ENCODE measurements at regions not wholly inside any gene's neighbourhood (a gene's known extent, or its start where the extent isn't known, plus 50 kb on each side); places are given as distances from the start of the nearest gene placed in this dataset.

- WGBS, 2 experiments (ENCODE audit: extremely low coverage in 2 of 2, insufficient read length in 1 of 2): 90% methylated on average over 9 of the region's 31 CpGs; no CpG with 5 or more reads in 1 of the 2 experiments
- CTCF ChIA-PET: no interaction called here
- Histone ChIP-seq H3K14ac (replicated peaks; ENCODE audit: low read depth, low read length) (no peak overlapping the region), H2AK5ac (ENCODE audit: low read depth, low read length) (no peak overlapping the region), H2BK15ac (ENCODE audit: low read depth, low read length) (no peak overlapping the region), H4K5ac (ENCODE audit: low read depth, low read length) (no peak overlapping the region), H3K4ac (ENCODE audit: low read depth, low read length) (no peak overlapping the region), H2BK20ac (ENCODE audit: low read depth, low read length) (no peak overlapping the region), H2AK9ac (replicated peaks; ENCODE audit: low read depth, low read length, poor library complexity) (no peak overlapping the region), H4K20me1 (ENCODE audit: insufficient read depth, low read length) (no peaks in the 10 kb centered on the region), H2AFZ (replicated peaks; ENCODE audit: low read length, poor library complexity) (no peak overlapping the region), H3K4me2 (ENCODE audit: low read depth, low read length) (no peak overlapping the region), H3K9me1 (ENCODE audit: insufficient read depth, low read length) (no peaks in the 10 kb centered on the region), H4K8ac (ENCODE audit: low read depth in 2 of 2, low read length in 2 of 2) (no peak overlapping the region), H3K9ac (ENCODE audit: low read depth, low read length) (no peak overlapping the region), H3K36me3 (ENCODE audit: control insufficient read depth, insufficient read depth, low read length) (no peaks in the 10 kb centered on the region), H3K4me1 (ENCODE audit: control insufficient read depth, insufficient read depth, low read length) (no peaks in the 10 kb centered on the region), H3K27me3 (ENCODE audit: control insufficient read depth, insufficient read depth, low read length) (no peaks in the 10 kb centered on the region), H3K79me1 (ENCODE audit: low read depth in 1 of 2, low read length in 2 of 2) (no peaks in the 10 kb centered on the region), H2BK120ac (ENCODE audit: low read depth, low read length) (no peak overlapping the region), H4K91ac (ENCODE audit: insufficient read depth, low read depth, low read length) (no peak overlapping the region), H3K9me3 (ENCODE audit: control insufficient read depth, insufficient read depth, low read length) (no peaks in the 10 kb centered on the region), H3K18ac (ENCODE audit: low read depth, low read length) (no peak overlapping the region), H3K23ac (ENCODE audit: low read depth, low read length) (no peak overlapping the region), H2BK5ac (ENCODE audit: low read depth, low read length, poor library complexity, severe bottlenecking) (no peak overlapping the region), H3K4me3 (ENCODE audit: insufficient read depth, low read depth, low read length) (no peak overlapping the region), H3K27ac (ENCODE audit: insufficient read depth, low read length) (no peak overlapping the region), H3K56ac (ENCODE audit: extremely low read depth, insufficient read depth, low read length) (no peak overlapping the region)
- DNase-seq (no peak), ATAC-seq (ENCODE audit: low read depth) (no peak)
- dilution Hi-C loops (cut with HindIII; ENCODE audit: low sequenced_read_pairs, unreplicated experiment) (no loop called here), intact Hi-C loops (cut with micrococcal nuclease) (no loop called here), in situ Hi-C loops (cut with MboI; ENCODE audit: low sequenced_read_pairs) (no loop called here)
- BruUV-seq (replicated peaks): no TSS peak
- POLR2A ChIA-PET (ENCODE audit: unreplicated experiment): no interaction called here
- TF ChIP-seq MAFK (IDR thresholded peaks at IDR 0.05; ENCODE audit: low read depth, low read length) (no peak), USF2 (IDR thresholded peaks at IDR 0.05; ENCODE audit: low read depth, low read length) (no peak), MAZ (IDR thresholded peaks at IDR 0.05; ENCODE audit: borderline replicate concordance, low read depth, low read length) (no peak), BHLHE40 (IDR thresholded peaks at IDR 0.05; ENCODE audit: low read depth, low read length) (no peak), CHD1 (IDR thresholded peaks at IDR 0.05; ENCODE audit: low read depth, low read length) (no peak), POLR2A (IDR thresholded peaks at IDR 0.05; ENCODE audit: low read depth, low read length) (no peak), FOS (IDR thresholded peaks at IDR 0.05; ENCODE audit: low read depth, low read length) (no peak)
- TF ChIP-seq, protein P1, sequence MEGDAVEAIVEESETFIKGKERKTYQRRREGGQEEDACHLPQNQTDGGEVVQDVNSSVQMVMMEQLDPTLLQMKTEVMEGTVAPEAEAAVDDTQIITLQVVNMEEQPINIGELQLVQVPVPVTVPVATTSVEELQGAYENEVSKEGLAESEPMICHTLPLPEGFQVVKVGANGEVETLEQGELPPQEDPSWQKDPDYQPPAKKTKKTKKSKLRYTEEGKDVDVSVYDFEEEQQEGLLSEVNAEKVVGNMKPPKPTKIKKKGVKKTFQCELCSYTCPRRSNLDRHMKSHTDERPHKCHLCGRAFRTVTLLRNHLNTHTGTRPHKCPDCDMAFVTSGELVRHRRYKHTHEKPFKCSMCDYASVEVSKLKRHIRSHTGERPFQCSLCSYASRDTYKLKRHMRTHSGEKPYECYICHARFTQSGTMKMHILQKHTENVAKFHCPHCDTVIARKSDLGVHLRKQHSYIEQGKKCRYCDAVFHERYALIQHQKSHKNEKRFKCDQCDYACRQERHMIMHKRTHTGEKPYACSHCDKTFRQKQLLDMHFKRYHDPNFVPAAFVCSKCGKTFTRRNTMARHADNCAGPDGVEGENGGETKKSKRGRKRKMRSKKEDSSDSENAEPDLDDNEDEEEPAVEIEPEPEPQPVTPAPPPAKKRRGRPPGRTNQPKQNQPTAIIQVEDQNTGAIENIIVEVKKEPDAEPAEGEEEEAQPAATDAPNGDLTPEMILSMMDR (conservative IDR thresholded peaks at IDR 0.05; ENCODE audit: low read depth, low read length): no peak
Measured at GRCh38 chr1:147050654-147051053, 112.5 kb downstream of the NBPF12 start.

Measured in IMR-90 (cell line).